HG02763 (cell line): ENCODE measurements at regions not wholly inside any gene's neighbourhood (a gene's known extent, or its start where the extent isn't known, plus 50 kb on each side); places are given as distances from the start of the nearest gene placed in this dataset.
A peak's percentile ranks its signal among the peaks of the same experiment; 100 is the strongest.
"Not testable (repeated sequence)": the region's sequence is repeated elsewhere in the genome, so short reads cannot be mapped to it uniquely, and the experiment has no call there.

Experiments used
- ATAC-seq: cut with Tn5 transposase; IDR thresholded peaks from one replicate; pipeline ENCODE4 v1.9.1; 2021; ENCODE audit warnings: mild to moderate bottlenecking, moderate library complexity; ENCODE audit not compliant: unreplicated experiment

DNA sequence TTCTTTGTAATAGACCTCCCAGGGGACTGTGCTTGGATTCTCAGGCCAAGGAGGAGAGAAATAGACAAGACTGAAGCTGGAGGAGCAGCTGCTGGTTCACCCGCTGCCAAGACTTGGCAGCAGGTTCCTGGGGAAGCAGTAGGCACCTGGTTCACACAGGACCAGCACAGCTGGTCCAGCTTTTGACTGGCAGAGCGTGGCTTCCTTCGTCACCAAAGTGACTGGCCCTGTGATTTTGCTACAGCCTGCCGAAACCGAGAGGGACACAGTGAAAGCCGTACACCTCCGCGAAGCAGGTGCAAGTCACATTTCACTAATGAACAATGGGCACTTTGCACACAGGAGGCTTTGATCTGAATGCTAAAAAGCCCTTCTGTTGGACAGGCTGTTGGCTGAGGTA lies 199.0 kb downstream of the RNF144B start:
- ATAC-seq: no peak

GRCh38 chr6:18595774-18596530 lies 208.8 kb downstream of the RNF144B start:
- ATAC-seq: peak; percentile 73

GRCh38 chr6:18596531-18596835 lies 209.3 kb downstream of the RNF144B start:
- no peak for ATAC-seq

- ATAC-seq: no peak
These were observed 211.6 kb downstream of the RNF144B start for GRCh38 chr6:18598551-18599264.

- no peak for ATAC-seq
These were observed 213.1 kb downstream of the RNF144B start for GRCh38 chr6:18600255-18600654.

DNA sequence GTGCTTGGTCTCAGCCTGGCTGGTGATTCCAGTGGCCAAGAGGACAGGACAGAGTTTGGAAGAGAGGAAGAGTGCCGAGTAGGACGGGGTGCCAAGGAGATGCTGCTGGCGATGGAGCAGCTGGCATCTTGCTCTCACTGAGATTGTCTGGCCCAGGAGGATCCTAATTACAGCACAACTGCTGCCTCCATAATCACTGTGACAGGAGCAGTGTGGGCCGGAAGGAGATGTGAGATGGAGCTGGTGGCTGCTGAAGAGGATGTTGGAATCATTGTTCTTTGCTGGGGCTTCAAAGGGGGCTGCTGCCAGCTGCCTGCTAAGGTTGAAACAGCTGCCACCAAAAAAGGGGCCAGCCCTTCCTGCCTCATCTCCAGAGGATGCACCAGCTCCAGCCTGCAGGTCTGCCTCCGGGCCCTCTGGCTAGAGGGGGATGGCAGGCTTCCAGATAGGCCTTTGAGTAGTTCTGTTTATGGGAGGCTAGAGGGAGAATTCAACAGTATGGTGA lies 214.4 kb downstream of the RNF144B start:
- no peak for ATAC-seq

- no peak for ATAC-seq
These were observed 215.8 kb downstream of the RNF144B start for GRCh38 chr6:18602931-18603330.

DNA sequence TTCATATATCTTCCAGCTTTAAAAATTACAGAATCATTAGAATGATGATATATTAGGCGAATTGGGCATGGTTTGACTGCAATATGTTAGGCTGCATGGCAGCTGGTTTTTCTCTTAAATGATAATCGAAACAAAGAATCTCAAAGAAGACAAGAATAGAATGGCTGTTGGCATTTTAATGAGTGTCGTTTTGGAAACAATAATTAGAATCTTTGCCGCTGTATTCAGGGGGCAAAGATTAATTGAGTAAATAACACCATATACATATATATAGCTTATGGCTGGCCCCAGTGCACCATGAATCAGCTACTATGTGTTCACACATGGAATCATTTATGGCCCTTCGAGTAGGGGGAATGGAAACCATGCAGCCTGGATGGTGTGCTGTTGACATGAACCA lies 216.2 kb downstream of the RNF144B start:
- no peak for ATAC-seq

- ATAC-seq: no peak
These were observed 218.7 kb downstream of the RNF144B start for GRCh38 chr6:18605841-18606240.

- ATAC-seq: no peak
These were observed 222.6 kb downstream of the RNF144B start for GRCh38 chr6:18609715-18610114.

- ATAC-seq: no peak
These were observed 226.3 kb downstream of the RNF144B start for GRCh38 chr6:18613319-18613925.

GRCh38 chr6:18629571-18629970 lies 242.4 kb downstream of the RNF144B start:
- ATAC-seq: no peak

- no peak for ATAC-seq
These were observed 245.7 kb downstream of the RNF144B start for GRCh38 chr6:18632670-18633410.

DNA sequence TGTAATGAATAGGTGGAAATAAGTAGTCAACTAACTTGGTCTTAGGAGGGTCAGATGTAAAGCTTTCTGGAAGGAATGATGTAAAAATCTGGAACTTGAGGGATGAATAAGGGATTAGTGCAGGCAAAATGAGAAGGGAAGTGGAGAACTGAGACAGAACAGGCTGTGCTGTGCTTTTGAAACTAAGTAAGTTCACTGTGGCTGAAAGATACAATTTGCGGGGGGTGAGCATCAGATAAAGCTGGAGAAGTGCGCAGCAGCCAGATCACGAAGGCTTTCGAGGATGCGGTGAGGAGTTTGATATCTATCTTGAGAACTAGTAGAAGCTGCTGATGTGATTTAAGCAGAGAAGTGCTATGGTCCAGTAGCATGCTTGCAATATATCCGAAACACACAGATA lies 247.8 kb downstream of the RNF144B start:
- ATAC-seq: no peak

GRCh38 chr6:18640134-18640533 lies 253.0 kb downstream of the RNF144B start:
- ATAC-seq: no peak

DNA sequence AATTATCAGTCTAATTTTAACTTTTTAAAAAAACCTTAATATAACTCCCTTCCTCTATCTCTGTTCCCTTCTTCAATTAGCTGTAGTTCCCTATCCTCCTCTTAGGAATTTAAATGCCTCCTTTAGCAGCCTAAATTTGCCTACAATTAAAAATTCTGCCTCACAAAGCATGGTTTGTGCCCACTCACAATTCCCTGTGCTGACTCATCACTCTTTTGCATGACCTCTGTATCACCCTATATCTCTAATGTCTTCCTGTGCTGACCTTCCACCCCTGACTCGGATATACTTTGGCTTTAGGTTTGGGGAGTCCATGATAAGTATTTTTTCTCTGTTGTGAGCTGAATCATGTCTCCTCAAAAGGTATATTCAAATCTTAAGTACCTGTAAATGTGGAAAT lies 253.6 kb downstream of the RNF144B start:
- no peak for ATAC-seq

- ATAC-seq: no peak
These were observed 267.7 kb downstream of the RNF144B start for GRCh38 chr6:18654821-18655220.

- ATAC-seq: no peak
These were observed 269.4 kb downstream of the RNF144B start for GRCh38 chr6:18656506-18656905.

DNA sequence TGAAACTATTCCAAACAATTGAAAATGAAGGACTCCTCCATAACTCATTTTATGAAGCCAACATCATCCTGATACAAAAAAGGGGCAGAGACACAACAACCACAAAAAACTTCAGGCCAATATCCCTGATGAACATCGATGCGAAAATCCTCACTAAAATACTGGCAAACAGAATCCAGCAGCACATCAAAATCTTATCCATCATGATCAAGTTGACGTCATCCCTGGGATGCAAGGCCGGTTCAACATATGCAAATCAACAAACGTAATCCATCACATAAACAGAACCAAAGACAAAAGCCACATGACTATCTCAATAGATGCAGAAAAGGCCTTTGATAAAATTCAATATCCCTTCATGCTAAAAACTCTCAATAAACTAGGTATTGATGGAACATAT lies 272.8 kb downstream of the RNF144B start:
- not testable (repeated sequence) for ATAC-seq

DNA sequence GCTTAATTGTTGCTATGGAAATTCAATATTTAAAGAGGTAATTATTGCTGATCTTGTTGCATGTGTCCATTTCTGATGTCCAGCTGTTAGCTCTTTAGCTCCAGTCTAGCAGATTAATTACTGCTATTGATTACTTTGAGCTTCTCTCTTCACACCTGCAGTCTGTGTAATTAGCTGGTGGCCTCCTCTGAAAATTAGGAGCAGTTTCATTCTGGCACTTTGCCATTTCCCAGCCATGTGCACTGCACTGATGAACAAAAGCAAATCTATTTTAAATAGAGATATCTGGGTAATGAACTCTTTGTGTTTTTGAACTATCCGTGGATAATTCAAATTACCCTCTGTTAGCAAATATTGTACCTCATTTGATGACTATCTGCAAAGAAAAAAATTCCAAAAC lies 275.9 kb downstream of the RNF144B start:
- ATAC-seq: no peak

DNA sequence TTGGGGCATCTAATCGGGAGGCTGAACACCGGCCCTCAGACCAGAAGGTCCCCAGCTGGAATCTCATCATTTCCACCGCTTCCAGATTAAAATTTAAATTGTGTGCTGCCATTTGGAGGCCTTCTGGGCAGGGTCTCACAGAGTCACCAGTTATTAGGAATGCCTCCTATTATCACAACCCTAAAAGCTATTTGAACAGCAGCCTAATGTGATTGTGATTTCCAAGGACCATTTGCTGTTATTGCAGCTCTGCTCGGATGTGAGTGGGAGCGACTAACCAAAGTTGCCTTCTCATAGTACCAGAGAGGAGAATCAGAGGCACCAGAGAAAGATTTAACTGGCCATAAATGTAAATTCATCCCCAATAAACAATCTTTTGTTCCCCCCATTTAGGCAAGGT lies 277.3 kb downstream of the RNF144B start:
- ATAC-seq: no peak
